ENCODE measurements at regions not wholly inside any gene's neighbourhood (a gene's known extent, or its start where the extent isn't known, plus 50 kb on each side); places are given as distances from the start of the nearest gene placed in this dataset.

GRCh38 chr14:65185829-65186228, 83.5 kb upstream of the MAX start:
- no peak for DNase-seq (ENCODE audit: low read depth in 4 of 4, low spot score in 3 of 4)

GRCh38 chr14:65186951-65187350, 84.6 kb upstream of the MAX start:
- no peak for DNase-seq (ENCODE audit: low read depth in 4 of 4, low spot score in 3 of 4)

GRCh38 chr14:65187421-65188049, 85.2 kb upstream of the MAX start:
- DNase-seq (ENCODE audit: low read depth in 4 of 4, low spot score in 3 of 4): no peak

- no peak for DNase-seq (ENCODE audit: low read depth in 4 of 4, low spot score in 3 of 4)
Measured at GRCh38 chr14:65190312-65190711, 88.0 kb upstream of the MAX start.

GRCh38 chr14:65191716-65192115, 89.4 kb upstream of the MAX start:
- no peak for DNase-seq (ENCODE audit: low read depth in 4 of 4, low spot score in 3 of 4)

- DNase-seq (ENCODE audit: low read depth in 4 of 4, low spot score in 3 of 4): no peak
Measured at GRCh38 chr14:65192686-65193085, 90.4 kb upstream of the MAX start.

GRCh38 chr14:65193916-65194590, 91.7 kb upstream of the MAX start:
- no peak for DNase-seq (ENCODE audit: low read depth in 4 of 4, low spot score in 3 of 4)

GRCh38 chr14:65195042-65195719, 92.9 kb upstream of the MAX start:
- no peak for DNase-seq (ENCODE audit: low read depth in 4 of 4, low spot score in 3 of 4)

- DNase-seq (ENCODE audit: low read depth in 4 of 4, low spot score in 3 of 4): no peak
Measured at GRCh38 chr14:65198346-65198745, 96.0 kb upstream of the MAX start.

- DNase-seq (ENCODE audit: low read depth in 4 of 4, low spot score in 3 of 4): no peak
Measured at GRCh38 chr14:65200454-65200853, 98.1 kb upstream of the MAX start.

- no peak for DNase-seq (ENCODE audit: low read depth in 4 of 4, low spot score in 3 of 4)
Measured at GRCh38 chr14:65203574-65203973, 101.3 kb upstream of the MAX start.

GRCh38 chr14:65204056-65204455, 101.7 kb upstream of the MAX start:
- DNase-seq (ENCODE audit: low read depth in 4 of 4, low spot score in 3 of 4): no peak

- DNase-seq (ENCODE audit: low read depth in 4 of 4, low spot score in 3 of 4): no peak
Measured at GRCh38 chr14:65206078-65206447, 103.7 kb upstream of the MAX start.

GRCh38 chr14:65206448-65207096, 104.3 kb upstream of the MAX start:
- no peak for DNase-seq (ENCODE audit: low read depth in 4 of 4, low spot score in 3 of 4)

GRCh38 chr14:65208548-65208947, 106.2 kb upstream of the MAX start:
- no peak for DNase-seq (ENCODE audit: low read depth in 4 of 4, low spot score in 3 of 4)

- no peak for DNase-seq (ENCODE audit: low read depth in 4 of 4, low spot score in 3 of 4)
Measured at GRCh38 chr14:65210118-65210821, 108.0 kb upstream of the MAX start.

- DNase-seq (ENCODE audit: low read depth in 4 of 4, low spot score in 3 of 4): no peak
Measured at GRCh38 chr14:65210822-65211182, 108.5 kb upstream of the MAX start.

- no peak for DNase-seq (ENCODE audit: low read depth in 4 of 4, low spot score in 3 of 4)
Measured at GRCh38 chr14:65211341-65211987, 109.1 kb upstream of the MAX start.

GRCh38 chr14:65213316-65213715, 111.0 kb upstream of the MAX start:
- DNase-seq (ENCODE audit: low read depth in 4 of 4, low spot score in 3 of 4): no peak

GRCh38 chr14:65214741-65215140, 112.4 kb upstream of the MAX start:
- DNase-seq (ENCODE audit: low read depth in 4 of 4, low spot score in 3 of 4): no peak

- DNase-seq (ENCODE audit: low read depth in 4 of 4, low spot score in 3 of 4): no peak
Measured at GRCh38 chr14:65219353-65219752, 117.0 kb upstream of the MAX start.
